NCI-H128 (cell line): ENCODE measurements at regions not wholly inside any gene's neighbourhood (a gene's known extent, or its start where the extent isn't known, plus 50 kb on each side); places are given as distances from the start of the nearest gene placed in this dataset.
A peak's percentile ranks its signal among the peaks of the same experiment; 100 is the strongest.

Experiments
- DNase-seq: peaks from one replicate; lab custom pipeline; 2025; ENCODE audit not compliant: unreplicated experiment; lab: John Stamatoyannopoulos, UW

DNA sequence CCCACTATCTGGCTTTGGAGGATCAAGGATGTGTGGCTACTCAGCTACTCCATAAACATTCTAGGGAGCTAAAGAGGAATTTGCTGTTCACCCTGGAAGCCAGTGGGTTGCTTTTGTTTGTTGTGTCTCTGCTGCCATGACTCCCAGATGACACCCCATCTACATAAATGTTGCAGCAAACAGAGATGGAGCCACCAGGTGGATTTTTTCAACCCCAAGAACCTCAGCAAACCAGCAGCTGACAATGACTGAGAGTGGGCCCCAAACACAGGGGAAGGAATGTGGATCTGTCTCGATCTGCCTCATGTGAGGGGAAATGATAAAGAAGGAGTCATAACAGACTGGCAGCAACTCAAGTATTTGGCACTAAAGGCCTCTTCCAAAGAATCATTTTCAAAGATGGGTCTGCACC is 132.7 kb upstream of the TNC start:
- DNase-seq: no peak

DNA sequence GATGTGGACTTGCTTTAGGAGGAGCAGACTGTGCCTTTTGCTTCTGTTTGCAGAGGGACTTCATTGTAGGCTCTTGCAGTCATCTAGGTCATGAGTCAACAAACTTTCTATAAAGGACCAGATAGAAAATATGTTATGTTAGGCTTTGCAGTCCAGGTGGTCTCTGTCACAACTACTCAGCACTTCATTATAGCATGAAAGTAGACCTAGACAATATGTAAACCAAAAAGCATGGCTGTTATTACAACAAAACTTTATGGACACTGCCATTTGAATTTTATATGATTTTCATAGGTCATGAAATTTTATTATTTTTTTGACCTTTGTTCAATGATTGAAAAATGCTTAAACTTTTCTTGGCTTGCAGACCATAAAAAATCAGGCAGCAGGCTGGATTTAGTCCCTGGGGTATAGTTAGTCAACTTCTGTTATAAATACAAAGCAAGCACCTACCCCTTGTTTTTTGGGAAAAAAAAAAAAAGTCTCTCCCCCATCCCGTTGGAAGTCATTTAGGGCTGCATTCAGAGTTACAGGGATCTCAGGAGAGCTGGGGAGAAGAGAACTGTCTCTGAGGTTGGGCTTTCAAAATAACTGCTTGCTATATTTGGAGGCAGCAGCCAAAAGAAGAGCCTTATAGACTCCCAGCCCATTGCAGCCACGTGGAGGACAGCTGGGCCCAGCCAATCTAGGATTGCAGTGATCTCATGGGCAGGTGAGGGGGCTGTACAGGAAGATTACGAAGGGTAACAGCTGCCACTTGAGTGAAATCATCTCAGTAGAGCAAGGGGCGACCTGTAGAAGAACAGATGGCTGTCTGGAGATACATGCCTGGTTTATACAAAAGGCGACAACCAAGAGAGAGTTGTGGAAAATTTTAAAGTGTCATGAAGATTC is 136.6 kb upstream of the TNC start:
- DNase-seq: no peak

- no peak for DNase-seq
Measured at GRCh38 chr9:115261656-115262081, 143.7 kb upstream of the TNC start.

- DNase-seq: peak; percentile 96
Measured at GRCh38 chr9:115262477-115262876, 144.5 kb upstream of the TNC start.

- peak; percentile 41 for DNase-seq
Measured at GRCh38 chr9:115262952-115263351, 145.0 kb upstream of the TNC start.

- DNase-seq: no peak
Measured at GRCh38 chr9:115263371-115264075, 145.6 kb upstream of the TNC start.

GRCh38 chr9:115264313-115264712 is 146.4 kb upstream of the TNC start:
- no peak for DNase-seq

GRCh38 chr9:115267790-115268189 is 149.8 kb upstream of the TNC start:
- no peak for DNase-seq

- no peak for DNase-seq
Measured at GRCh38 chr9:115275753-115276152, 157.8 kb upstream of the TNC start.

- DNase-seq: no peak
Measured at GRCh38 chr9:115276621-115277020, 158.7 kb upstream of the TNC start.

- DNase-seq: no peak
Measured at GRCh38 chr9:115277301-115277700, 159.3 kb upstream of the TNC start.

- no peak for DNase-seq
Measured at GRCh38 chr9:115278326-115279035, 160.5 kb upstream of the TNC start.

DNA sequence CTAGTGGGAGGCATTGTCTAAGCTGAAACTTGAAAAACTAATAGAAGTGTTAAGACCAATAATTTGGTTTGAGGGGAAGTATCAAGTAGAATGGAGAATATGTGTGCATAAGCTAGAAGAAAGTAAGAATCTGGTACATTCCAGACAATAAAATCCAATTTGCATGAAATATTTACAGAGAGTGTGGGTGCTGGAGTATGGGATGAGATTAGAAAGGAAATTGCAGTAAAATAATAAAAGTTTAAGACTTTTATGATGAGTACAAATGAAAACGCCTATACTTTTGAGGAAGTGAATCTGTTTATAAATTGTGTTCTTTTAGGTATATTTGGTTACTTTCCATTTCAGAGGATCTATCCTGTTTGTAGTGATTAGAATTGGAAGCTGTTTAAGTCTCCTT is 165.4 kb upstream of the TNC start:
- no peak for DNase-seq

DNA sequence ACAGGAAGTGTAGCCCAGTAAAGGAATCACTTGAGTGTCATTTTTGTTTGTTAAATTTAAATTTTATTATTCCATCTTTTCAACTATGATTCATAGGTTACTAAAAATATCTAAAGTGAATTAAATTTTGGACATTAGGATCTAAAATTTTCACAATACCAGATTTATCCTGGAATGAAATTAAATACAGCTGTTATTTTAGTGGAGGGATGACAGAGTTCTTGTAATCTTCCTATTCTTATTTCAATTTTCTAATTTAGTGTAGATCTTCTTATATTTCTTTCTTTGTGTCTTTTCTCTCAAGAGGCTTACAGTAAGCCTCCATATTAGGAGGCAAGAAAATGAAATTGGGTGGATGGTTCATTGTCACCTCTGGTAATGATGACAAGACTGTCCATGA is 167.9 kb upstream of the TNC start:
- no peak for DNase-seq

GRCh38 chr9:115286411-115286810 is 168.5 kb upstream of the TNC start:
- no peak for DNase-seq

DNA sequence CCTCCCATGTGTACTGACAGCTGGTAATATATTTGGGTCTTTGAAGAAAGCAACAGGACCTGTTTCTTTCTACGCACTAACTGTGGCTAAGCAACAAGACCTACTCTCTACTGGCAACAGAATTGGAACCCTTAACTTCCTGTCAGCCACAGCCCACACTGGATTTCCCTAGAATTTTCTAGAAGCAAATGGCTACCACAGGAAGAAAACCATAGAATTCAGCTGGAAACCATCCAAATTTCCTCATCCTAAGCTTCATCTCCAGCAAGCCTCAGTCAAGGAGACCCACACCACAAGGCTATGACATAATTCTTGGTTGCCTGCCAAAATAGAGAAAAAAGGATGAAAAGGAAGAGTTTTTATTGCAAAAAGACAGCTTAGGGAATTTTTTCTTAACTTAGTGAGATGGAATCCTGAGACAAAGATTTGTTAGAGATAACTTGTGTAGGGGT is 171.8 kb upstream of the TNC start:
- DNase-seq: no peak

DNA sequence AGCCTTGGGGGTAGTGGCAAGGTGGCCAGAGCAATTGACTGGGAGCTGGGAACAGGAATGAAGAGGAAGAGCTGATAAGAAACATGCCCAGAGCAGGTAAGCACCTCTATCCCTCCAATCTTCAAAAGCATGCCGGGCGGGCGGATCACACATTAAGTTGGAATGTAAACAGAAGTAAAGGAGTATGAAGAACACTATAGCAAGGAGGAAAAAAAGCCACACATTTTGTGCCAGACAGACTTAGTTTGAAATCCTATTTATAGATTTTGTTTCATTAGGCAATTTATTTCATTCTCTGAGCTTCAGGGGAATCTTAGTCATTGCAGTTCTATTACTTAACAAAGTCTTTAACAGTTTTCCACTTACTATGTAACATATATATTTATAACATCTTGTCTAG is 173.9 kb upstream of the TNC start:
- no peak for DNase-seq

- DNase-seq: no peak
Measured at GRCh38 chr9:115292584-115293279, 174.8 kb upstream of the TNC start.

- DNase-seq: no peak
Measured at GRCh38 chr9:115295734-115296133, 177.8 kb upstream of the TNC start.

GRCh38 chr9:115296831-115297565 is 179.0 kb upstream of the TNC start:
- no peak for DNase-seq
